Sigmoid colon (tissue), 3 donors: ENCODE measurements at regions not wholly inside any gene's neighbourhood (a gene's known extent, or its start where the extent isn't known, plus 50 kb on each side); places are given as distances from the start of the nearest gene placed in this dataset.
A peak's percentile ranks its signal among the peaks of the same experiment; 100 is the strongest.

Experiments used
- CTCF ChIP-seq, 4 experiments: fragments of 450-650 bp in 3 of 4; fragments of 200-600 bp in 1 of 4; IDR thresholded peaks; one replicate each; pipeline ENCODE4 v1.5.1; 2016 to 2019; ENCODE audit warnings: antibody characterized with exemption in 4 of 4, mild to moderate bottlenecking in 3 of 4, moderate library complexity in 2 of 4
- POLR2A ChIP-seq, 2 donors: fragments of 450-650 bp; IDR thresholded peaks; one replicate each; pipeline ENCODE4 v1.6.1; 2016; ENCODE audit warnings: antibody characterized with exemption in 2 of 2, mild to moderate bottlenecking in 2 of 2, moderate library complexity in 2 of 2

- TF ChIP-seq POLR2A (IDR thresholded peaks at IDR 0.05), result no peak
- TF ChIP-seq CTCF (IDR thresholded peaks at IDR 0.05), result peak in 3 of 4 experiments; percentile 32 to 62 (median 42)
Measured at GRCh38 chr5:18305288-18305924, 671.1 kb downstream of the TAF11L14 start.
